Right atrium auricular region (tissue), 2 donors: ENCODE measurements at regions not wholly inside any gene's neighbourhood (a gene's known extent, or its start where the extent isn't known, plus 50 kb on each side); places are given as distances from the start of the nearest gene placed in this dataset.

Source experiments
- DNase-seq: peaks from one replicate; pipeline ENCODE4 v3.0.0-alpha.2; 2019; ENCODE audit warnings: low spot score
- H3K27ac ChIP-seq, 2 donors: fragments of 200-600 bp; sonication (generic); 1 replicate in 1 of 2; 2 replicates in 1 of 2; pipeline ENCODE4 v1.5.1; 2016 to 2019
- H3K27me3 ChIP-seq, 2 donors: fragments of 200-600 bp; sonication (generic); one replicate each; pipeline versions ENCODE4 v1.5.1 to v1.6.0; 2017 to 2019
- H3K36me3 ChIP-seq: fragments of 200-600 bp; sonication (generic); one replicate; pipeline ENCODE4 v1.5.1; 2016
- H3K4me1 ChIP-seq, 2 donors: fragments of 200-600 bp; sonication (generic); one replicate each; pipeline versions ENCODE4 v1.5.1 to v1.6.0; 2017 to 2019
- H3K4me3 ChIP-seq, 2 donors: fragments of 200-600 bp; sonication (generic); 1 replicate in 1 of 2; 2 replicates in 1 of 2; pipeline ENCODE4 v1.5.1; 2017 to 2019; ENCODE audit warnings: mild to moderate bottlenecking in 1 of 2, moderate library complexity in 1 of 2
- H3K9me3 ChIP-seq, 2 donors: fragments of 200-600 bp; sonication (generic); one replicate each; pipeline ENCODE4 v1.5.1; 2019
- CTCF ChIP-seq, 2 donors: fragments of 200-600 bp; sonication (generic); IDR thresholded peaks; one replicate each; pipeline ENCODE4 v1.5.1; 2019; ENCODE audit warnings: antibody characterized with exemption in 2 of 2

DNA sequence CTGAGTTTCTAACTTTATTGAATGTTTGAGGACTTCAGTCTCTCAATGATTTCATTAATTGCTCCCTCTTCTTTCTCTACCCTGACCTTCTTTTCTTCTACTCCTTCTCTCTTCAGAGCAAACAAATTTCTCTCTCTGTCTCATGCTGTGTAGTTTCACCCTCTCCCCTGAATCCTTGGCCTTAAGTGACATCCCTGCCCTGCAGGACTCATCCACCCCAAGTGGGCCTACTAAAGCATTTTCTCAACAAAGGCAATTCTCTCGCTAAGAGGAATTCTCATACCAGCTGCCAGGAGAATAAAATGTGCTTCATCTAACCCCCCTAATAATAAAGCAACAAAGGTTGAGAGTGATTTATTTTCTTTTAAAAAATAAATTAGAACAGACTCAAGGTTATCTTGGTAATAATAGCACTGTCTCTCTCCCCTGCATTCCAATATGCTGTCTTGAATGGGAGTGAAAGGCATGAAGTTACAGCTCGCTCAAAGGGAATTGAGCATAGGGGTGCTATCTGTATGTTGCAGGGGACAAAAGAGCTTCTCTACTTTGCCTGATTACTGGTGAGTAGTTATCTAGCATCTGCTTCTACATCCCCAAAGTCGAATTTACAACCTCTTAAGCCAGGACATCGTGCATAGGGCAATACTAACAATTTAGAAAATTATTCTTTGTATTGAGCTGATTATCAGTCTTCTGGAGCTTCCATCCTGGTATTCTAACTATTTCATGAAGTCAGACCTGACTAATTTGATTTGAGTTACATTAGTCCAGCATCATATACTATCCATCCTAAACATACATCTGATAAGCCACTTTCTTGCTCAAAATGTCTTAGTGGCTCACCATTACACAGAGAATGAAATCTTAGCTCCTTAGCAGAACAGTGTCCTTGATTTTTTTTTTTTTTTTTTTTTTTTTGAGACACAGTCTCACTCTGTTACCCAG, 76.9 kb upstream of the DNAJC19 start:
- no peak for DNase-seq
- H3K4me3 ChIP-seq, result no peak overlapping the region
- H3K27ac ChIP-seq, result no peak overlapping the region
- no peaks in the 10 kb centered on the region for H3K9me3 ChIP-seq
- H3K4me1 ChIP-seq, result no peaks in the 10 kb centered on the region
- H3K27me3 ChIP-seq, result no peaks in the 10 kb centered on the region
- TF ChIP-seq CTCF (IDR thresholded peaks at IDR 0.05), result no peak
- no peaks in the 10 kb centered on the region for H3K36me3 ChIP-seq

- Histone ChIP-seq H3K9me3 (no peaks in the 10 kb centered on the region), H3K4me1 (no peaks in the 10 kb centered on the region), H3K27ac (no peak overlapping the region), H3K36me3 (no peaks in the 10 kb centered on the region), H3K4me3 (no peak overlapping the region), H3K27me3 (no peaks in the 10 kb centered on the region)
- no peak for TF ChIP-seq CTCF (IDR thresholded peaks at IDR 0.05)
- DNase-seq, result no peak
These were observed 66.7 kb upstream of the DNAJC19 start for GRCh38 chr3:181056136-181056732.

DNA sequence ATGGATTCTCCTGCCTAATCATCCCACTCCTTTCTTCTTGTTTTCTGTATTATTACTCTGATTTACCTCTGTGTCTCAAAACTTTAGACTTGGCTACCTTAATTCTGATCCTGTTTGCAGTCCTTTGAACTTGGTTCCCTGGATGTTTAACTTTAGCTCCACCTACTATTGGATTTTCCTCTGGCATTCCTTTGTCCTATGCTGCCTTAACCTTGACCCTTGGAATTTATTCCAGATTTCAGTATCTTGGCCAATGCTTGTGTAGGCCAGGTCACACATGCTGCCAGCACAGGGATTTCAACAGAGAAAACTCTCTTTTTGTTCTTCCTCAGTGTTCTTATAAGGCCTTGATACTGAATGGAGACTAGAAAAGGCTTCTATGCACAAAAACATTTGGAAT, 65.0 kb upstream of the DNAJC19 start:
- H3K36me3 ChIP-seq, result no peaks in the 10 kb centered on the region
- no peaks in the 10 kb centered on the region for H3K4me1 ChIP-seq
- TF ChIP-seq CTCF (IDR thresholded peaks at IDR 0.05), result no peak
- DNase-seq, result no peak
- no peaks in the 10 kb centered on the region for H3K27me3 ChIP-seq
- H3K9me3 ChIP-seq, result no peaks in the 10 kb centered on the region
- H3K4me3 ChIP-seq, result no peak overlapping the region
- no peak overlapping the region for H3K27ac ChIP-seq

- Histone ChIP-seq H3K36me3 (no peaks in the 10 kb centered on the region), H3K27ac (no peak overlapping the region), H3K9me3 (no peaks in the 10 kb centered on the region), H3K27me3 (no peaks in the 10 kb centered on the region), H3K4me3 (no peak overlapping the region), H3K4me1 (no peaks in the 10 kb centered on the region)
- TF ChIP-seq CTCF (IDR thresholded peaks at IDR 0.05), result no peak
- no peak for DNase-seq
These were observed 62.7 kb upstream of the DNAJC19 start for GRCh38 chr3:181052256-181052655.

DNA sequence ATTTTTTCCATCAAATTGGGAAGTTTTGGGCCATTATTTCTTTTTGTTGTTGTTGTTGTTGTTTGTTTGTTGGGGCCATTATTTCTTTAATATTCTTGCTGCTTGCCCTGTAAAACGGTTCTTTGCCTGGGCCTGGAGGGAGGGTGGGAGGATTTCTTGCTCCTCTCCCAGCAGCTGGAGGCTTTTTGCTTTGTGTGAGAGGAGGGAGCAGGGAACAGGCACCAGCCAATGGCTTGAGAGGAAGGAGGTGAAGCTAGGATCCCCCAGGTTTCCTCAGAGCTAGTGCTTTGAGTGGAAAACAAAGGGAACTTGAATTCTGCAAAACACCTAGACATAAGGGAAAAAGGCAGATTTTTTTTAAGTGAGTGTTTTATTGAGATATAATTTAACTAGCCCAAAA, 61.2 kb upstream of the DNAJC19 start:
- TF ChIP-seq CTCF (IDR thresholded peaks at IDR 0.05), result no peak
- DNase-seq, result no peak
- no peak overlapping the region for H3K27ac ChIP-seq
- no peak overlapping the region for H3K4me3 ChIP-seq
- no peaks in the 10 kb centered on the region for H3K36me3 ChIP-seq
- H3K9me3 ChIP-seq, result peaks cover 0 to 7% of the 10 kb centered on the region in 2 donors
- H3K27me3 ChIP-seq, result no peaks in the 10 kb centered on the region
- H3K4me1 ChIP-seq, result no peaks in the 10 kb centered on the region
